ENCODE measurements at regions not wholly inside any gene's neighbourhood (a gene's known extent, or its start where the extent isn't known, plus 50 kb on each side); places are given as distances from the start of the nearest gene placed in this dataset.
"Not testable (repeated sequence)": the region's sequence is repeated elsewhere in the genome, so short reads cannot be mapped to it uniquely, and the experiment has no call there.

- DNase-seq: no peak
Measured at GRCh38 chr21:15638856-15639549, 90.8 kb upstream of the USP25 start.

- not testable (repeated sequence) for DNase-seq
Measured at GRCh38 chr21:15640113-15640512, 89.7 kb upstream of the USP25 start.

- DNase-seq: no peak
Measured at GRCh38 chr21:15644489-15644888, 85.3 kb upstream of the USP25 start.

GRCh38 chr21:15645830-15646229 lies 84.0 kb upstream of the USP25 start:
- DNase-seq: no peak

GRCh38 chr21:15650735-15651134 lies 79.0 kb upstream of the USP25 start:
- no peak for DNase-seq

GRCh38 chr21:15651172-15651571 lies 78.6 kb upstream of the USP25 start:
- no peak for DNase-seq

GRCh38 chr21:15653710-15654109 lies 76.1 kb upstream of the USP25 start:
- DNase-seq: no peak

GRCh38 chr21:15654171-15654570 lies 75.6 kb upstream of the USP25 start:
- no peak for DNase-seq

GRCh38 chr21:15659753-15660422 lies 69.9 kb upstream of the USP25 start:
- DNase-seq: no peak

GRCh38 chr21:15660423-15660804 lies 69.4 kb upstream of the USP25 start:
- no peak for DNase-seq

- DNase-seq: no peak
Measured at GRCh38 chr21:15667010-15667409, 62.8 kb upstream of the USP25 start.

- no peak for DNase-seq
Measured at GRCh38 chr21:15667819-15668218, 62.0 kb upstream of the USP25 start.

- no peak for DNase-seq
Measured at GRCh38 chr21:15669247-15669646, 60.5 kb upstream of the USP25 start.

- DNase-seq: no peak
Measured at GRCh38 chr21:15671188-15671587, 58.6 kb upstream of the USP25 start.

GRCh38 chr21:15672578-15672977 lies 57.2 kb upstream of the USP25 start:
- DNase-seq: not testable (repeated sequence)

- DNase-seq: no peak
Measured at GRCh38 chr21:15676935-15677334, 52.8 kb upstream of the USP25 start.

GRCh38 chr21:15679630-15680029 lies 50.2 kb upstream of the USP25 start:
- DNase-seq: no peak

Measured in AML-193 (cell line).